Activated naive CD8-positive, alpha-beta T cell (primary cell): ENCODE measurements at regions not wholly inside any gene's neighbourhood (a gene's known extent, or its start where the extent isn't known, plus 50 kb on each side); places are given as distances from the start of the nearest gene placed in this dataset.

ENCODE experiments used
- H3K27ac Mint-ChIP-seq: one replicate; pipeline ENCODE4 v1.8.0; 2021; ENCODE audit warnings: mixed read lengths
- H3K27me3 Mint-ChIP-seq: one replicate; pipeline ENCODE4 v1.8.0; 2021; ENCODE audit warnings: mixed read lengths
- H3K36me3 Mint-ChIP-seq: one replicate; pipeline ENCODE4 v1.8.0; 2021; ENCODE audit warnings: mixed read lengths
- H3K4me1 Mint-ChIP-seq: one replicate; pipeline ENCODE4 v1.8.0; 2021; ENCODE audit warnings: low read depth, mixed read lengths
- H3K4me3 Mint-ChIP-seq: one replicate; pipeline ENCODE4 v1.8.0; 2021; ENCODE audit warnings: mild to moderate bottlenecking, mixed read lengths
- H3K9me3 Mint-ChIP-seq: one replicate; pipeline ENCODE4 v1.8.0; 2021; ENCODE audit warnings: low read depth, mixed read lengths

DNA sequence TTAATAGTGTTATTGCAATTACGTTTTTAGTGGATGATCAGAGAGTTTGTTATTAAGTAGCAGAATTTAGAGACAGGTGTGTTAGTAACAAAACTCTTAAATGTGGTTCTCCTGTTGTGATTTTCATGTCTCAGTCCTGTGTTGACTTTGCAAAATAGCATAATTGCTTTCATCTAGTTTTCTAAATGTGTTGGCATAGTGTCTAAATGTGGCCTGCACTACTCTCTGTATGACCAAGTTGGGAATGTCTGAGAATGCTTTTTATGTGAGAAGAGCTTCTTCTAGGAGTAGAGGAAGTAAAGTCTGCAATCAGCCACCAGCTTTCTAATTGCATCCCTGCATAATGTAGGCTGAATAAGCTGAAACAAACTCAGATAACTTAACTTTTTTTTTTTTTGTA is 158.6 kb upstream of the FAT1 start:
- Mint-ChIP-seq H3K4me1 (no peaks in the 10 kb centered on the region), H3K27ac (no peak overlapping the region), H3K9me3 (no peaks in the 10 kb centered on the region), H3K27me3 (no peaks in the 10 kb centered on the region), H3K4me3 (no peak overlapping the region), H3K36me3 (no peaks in the 10 kb centered on the region)

DNA sequence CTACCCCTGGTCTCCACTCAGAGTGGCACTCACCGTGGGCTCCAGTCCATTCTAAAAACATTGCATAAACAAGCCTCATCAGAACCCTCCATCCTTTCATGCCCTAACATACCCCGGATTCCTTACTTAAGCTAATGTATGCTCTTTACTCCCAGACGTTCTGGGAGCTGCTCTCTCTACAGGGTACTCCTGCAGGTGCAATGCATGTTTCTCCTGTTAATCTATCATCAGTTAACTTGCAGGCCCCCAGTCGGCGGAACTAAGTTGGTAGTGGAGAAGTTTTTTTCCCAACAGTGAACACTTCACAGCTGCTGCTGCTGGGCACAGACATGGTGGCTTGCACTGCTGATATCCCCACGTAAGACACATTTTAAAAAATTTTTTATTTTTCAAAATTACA is 161.6 kb upstream of the FAT1 start:
- Mint-ChIP-seq H3K27me3 (no peaks in the 10 kb centered on the region), H3K4me3 (no peak overlapping the region), H3K27ac (no peak overlapping the region), H3K4me1 (no peaks in the 10 kb centered on the region), H3K9me3 (no peaks in the 10 kb centered on the region), H3K36me3 (no peaks in the 10 kb centered on the region)

DNA sequence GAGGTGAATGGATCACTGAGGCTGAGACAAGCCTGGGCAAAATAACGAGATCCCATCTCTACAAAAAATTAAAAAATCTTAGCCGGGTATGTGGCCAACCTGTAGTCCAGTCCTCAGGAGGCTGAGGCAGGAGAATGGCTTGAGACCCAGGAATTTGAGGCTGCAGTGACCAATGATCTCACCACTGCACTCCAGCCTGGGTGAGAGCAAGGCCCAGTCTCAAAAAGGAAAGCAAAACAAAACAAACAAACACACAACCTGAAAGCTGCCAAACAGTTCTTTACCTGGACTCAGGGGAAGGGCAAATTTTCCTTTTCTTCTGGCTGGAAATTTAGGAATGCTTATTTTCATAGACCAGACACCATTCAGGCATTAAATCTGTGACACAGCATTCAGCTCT is 163.1 kb upstream of the FAT1 start:
- H3K4me3 Mint-ChIP-seq, result no peak overlapping the region
- H3K4me1 Mint-ChIP-seq, result no peaks in the 10 kb centered on the region
- no peaks in the 10 kb centered on the region for H3K9me3 Mint-ChIP-seq
- H3K36me3 Mint-ChIP-seq, result no peaks in the 10 kb centered on the region
- H3K27ac Mint-ChIP-seq, result no peak overlapping the region
- no peaks in the 10 kb centered on the region for H3K27me3 Mint-ChIP-seq

DNA sequence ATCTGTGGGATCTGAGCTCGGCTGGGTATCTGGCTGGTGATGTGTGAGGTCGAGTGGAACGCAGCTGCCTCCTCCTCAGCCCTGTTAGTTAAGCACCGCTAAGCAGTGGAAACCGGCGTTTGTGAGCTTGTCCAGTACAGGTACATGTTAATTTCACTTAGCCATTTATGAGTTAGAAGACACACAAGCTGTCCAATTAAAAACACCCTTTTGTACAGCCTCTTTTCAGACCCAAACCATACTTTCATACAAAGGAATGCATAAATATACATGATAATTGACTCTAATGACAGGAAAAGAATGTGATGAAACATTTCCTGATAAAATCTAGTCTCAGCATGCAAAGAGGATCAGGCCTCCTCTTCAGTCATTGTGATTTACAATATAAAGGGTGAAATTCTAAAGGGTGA is 163.6 kb upstream of the FAT1 start:
- no peaks in the 10 kb centered on the region for H3K4me1 Mint-ChIP-seq
- H3K9me3 Mint-ChIP-seq, result no peaks in the 10 kb centered on the region
- H3K27me3 Mint-ChIP-seq, result no peaks in the 10 kb centered on the region
- H3K27ac Mint-ChIP-seq, result no peak overlapping the region
- H3K36me3 Mint-ChIP-seq, result no peaks in the 10 kb centered on the region
- H3K4me3 Mint-ChIP-seq, result no peak overlapping the region

DNA sequence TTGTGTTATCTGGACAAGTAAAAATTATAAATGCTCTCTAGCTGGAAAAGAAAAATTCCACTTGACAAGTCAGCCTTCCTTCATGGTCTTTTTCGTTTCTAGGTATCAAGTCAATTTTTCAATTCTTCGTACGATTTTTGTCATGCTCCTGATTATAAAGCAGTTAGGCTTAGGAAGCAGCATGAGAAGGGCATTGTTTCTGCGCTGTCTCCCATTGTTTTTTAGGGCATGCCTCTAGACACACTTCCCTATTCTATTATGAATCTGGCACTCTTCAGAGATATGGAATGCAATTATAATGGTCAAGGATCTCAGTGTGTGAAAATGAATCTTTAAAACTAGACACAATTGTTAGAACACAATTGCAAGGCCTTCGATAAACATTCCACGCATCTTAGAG is 164.1 kb upstream of the FAT1 start:
- peaks cover 3% of the 10 kb centered on the region for H3K9me3 Mint-ChIP-seq

DNA sequence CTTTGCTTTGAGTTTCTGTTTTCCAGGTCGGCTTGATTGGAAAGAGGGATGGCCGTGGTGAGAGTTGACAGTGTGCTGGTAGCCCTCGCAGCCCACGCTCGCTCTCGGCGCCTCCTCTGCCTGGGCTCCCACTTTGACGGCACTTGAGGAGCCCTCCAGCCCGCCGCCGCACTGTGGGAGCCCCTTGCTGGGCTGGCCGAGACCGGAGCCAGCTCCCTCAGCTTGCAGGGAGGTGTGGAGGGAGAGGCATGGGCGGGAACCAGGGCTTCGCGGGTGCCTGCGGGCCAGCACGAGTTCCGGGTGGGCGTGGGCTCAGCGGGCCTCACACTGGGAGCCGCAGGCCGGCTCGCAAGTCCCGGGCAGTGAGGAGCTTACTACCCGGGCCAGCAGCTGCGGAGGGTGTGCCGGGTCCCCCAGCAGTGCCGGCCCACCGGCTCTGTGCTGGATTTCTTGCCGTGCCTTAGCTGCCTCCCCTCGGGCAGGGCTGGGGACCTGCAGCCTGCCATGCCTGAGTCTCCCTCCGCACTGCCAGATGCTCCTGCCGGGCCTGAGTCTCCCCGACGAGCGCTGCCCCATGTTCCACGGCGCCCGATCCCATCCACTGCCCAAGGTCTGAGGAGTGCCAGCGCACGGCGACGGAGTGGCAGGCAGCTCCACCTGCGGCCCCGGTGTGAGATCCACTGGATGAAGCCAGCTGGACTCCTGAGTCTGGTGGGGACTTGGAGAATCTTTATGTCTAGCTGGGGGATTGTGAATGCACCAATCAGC is 166.4 kb upstream of the FAT1 start:
- Mint-ChIP-seq H3K27me3 (no peaks in the 10 kb centered on the region), H3K4me1 (no peaks in the 10 kb centered on the region), H3K36me3 (no peaks in the 10 kb centered on the region), H3K9me3 (peaks cover 5% of the 10 kb centered on the region), H3K27ac (no peak overlapping the region), H3K4me3 (no peak overlapping the region)

More for the DNA sequence above, 164.1 kb upstream of the FAT1 start:
- Mint-ChIP-seq H3K4me1 (no peaks in the 10 kb centered on the region), H3K4me3 (no peak overlapping the region), H3K36me3 (no peaks in the 10 kb centered on the region), H3K27ac (no peak overlapping the region), H3K27me3 (no peaks in the 10 kb centered on the region)

- H3K27me3 Mint-ChIP-seq, result no peaks in the 10 kb centered on the region
- no peaks in the 10 kb centered on the region for H3K4me1 Mint-ChIP-seq
- no peak overlapping the region for H3K4me3 Mint-ChIP-seq
Observed at GRCh38 chr4:186891859-186892486, 168.3 kb upstream of the FAT1 start.

DNA sequence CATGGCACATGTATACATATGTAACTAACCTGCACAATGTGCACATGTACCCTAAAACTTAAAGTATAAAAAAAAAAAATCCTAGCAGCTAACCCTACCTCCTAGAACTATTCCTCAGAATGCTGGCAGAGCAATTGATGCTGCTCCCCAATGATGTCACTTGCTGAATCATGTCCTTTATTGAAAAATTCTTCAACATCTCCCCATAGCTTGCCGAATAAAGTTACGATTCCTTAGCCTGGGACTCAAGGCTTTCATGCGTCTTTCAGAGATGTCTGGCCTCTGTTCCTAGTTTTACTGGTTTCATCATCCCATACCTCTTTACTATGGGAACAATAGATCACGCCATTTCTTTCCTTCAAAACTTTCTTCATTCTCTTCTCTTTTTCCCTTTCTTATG is 174.7 kb upstream of the FAT1 start:
- H3K27me3 Mint-ChIP-seq, result no peaks in the 10 kb centered on the region
- H3K36me3 Mint-ChIP-seq, result no peaks in the 10 kb centered on the region
- H3K4me1 Mint-ChIP-seq, result no peaks in the 10 kb centered on the region
- peaks cover 17% of the 10 kb centered on the region for H3K9me3 Mint-ChIP-seq
- H3K4me3 Mint-ChIP-seq, result no peak overlapping the region
- H3K27ac Mint-ChIP-seq, result no peak overlapping the region

More at GRCh38 chr4:186891859-186892486, 168.3 kb upstream of the FAT1 start:
- no peaks in the 10 kb centered on the region for H3K36me3 Mint-ChIP-seq
- peaks cover 12% of the 10 kb centered on the region for H3K9me3 Mint-ChIP-seq
- H3K27ac Mint-ChIP-seq, result no peak overlapping the region

GRCh38 chr4:186900232-186900900 is 176.7 kb upstream of the FAT1 start:
- Mint-ChIP-seq H3K27ac (no peak overlapping the region), H3K9me3 (peaks cover 24% of the 10 kb centered on the region), H3K27me3 (no peaks in the 10 kb centered on the region), H3K36me3 (no peaks in the 10 kb centered on the region), H3K4me1 (no peaks in the 10 kb centered on the region), H3K4me3 (no peak overlapping the region)

DNA sequence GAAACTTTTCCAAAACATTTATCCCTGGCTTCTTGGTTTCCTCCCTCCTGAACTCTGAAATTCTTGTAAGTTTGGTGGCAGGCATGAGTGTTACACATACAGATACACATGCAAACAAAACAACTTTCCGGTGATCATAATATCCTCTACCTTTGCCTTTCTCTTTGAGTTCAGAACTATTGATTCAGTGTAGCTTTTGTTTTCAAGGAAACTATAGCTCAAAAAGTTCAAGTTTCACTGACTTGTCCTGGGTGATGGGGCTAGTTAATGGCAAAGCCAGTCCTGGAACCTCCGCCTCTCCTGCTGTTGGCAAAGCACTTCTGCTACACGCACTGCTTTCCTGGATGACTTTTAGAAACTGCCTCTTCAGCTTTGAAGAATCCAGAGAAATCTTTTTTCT is 177.3 kb upstream of the FAT1 start:
- Mint-ChIP-seq H3K27ac (no peak overlapping the region), H3K4me1 (no peaks in the 10 kb centered on the region), H3K36me3 (no peaks in the 10 kb centered on the region)

GRCh38 chr4:186901850-186902249 is 178.2 kb upstream of the FAT1 start:
- Mint-ChIP-seq H3K27me3 (no peaks in the 10 kb centered on the region), H3K36me3 (no peaks in the 10 kb centered on the region), H3K4me3 (no peak overlapping the region), H3K27ac (no peak overlapping the region), H3K4me1 (no peaks in the 10 kb centered on the region), H3K9me3 (peaks cover 18% of the 10 kb centered on the region)

More for the DNA sequence above, 177.3 kb upstream of the FAT1 start:
- Mint-ChIP-seq H3K4me3 (no peak overlapping the region), H3K9me3 (peaks cover 23% of the 10 kb centered on the region), H3K27me3 (no peaks in the 10 kb centered on the region)

DNA sequence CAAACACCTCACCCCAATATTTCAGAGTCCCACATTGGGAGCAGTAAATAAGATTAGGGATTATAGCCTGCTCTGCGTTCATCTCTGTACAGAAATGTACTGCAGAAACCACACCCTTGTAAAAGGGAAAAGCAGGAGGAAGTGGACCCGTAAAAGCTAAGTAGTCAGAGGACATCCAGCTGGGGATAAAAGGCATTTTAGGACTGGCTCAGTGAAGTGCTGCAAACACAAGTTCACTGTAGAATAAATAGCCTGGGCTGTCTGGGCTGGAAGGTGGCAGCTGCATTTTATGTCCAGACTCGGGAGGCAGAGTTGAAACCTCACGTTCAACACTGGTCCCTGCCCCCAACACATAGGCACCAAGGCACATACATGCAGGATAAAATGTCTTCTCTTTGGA is 178.7 kb upstream of the FAT1 start:
- Mint-ChIP-seq H3K27me3 (no peaks in the 10 kb centered on the region), H3K4me3 (no peak overlapping the region), H3K27ac (no peak overlapping the region), H3K9me3 (peaks cover 17% of the 10 kb centered on the region), H3K4me1 (no peaks in the 10 kb centered on the region), H3K36me3 (no peaks in the 10 kb centered on the region)

- no peak overlapping the region for H3K27ac Mint-ChIP-seq
- no peaks in the 10 kb centered on the region for H3K4me1 Mint-ChIP-seq
- H3K27me3 Mint-ChIP-seq, result no peaks in the 10 kb centered on the region
- H3K36me3 Mint-ChIP-seq, result no peaks in the 10 kb centered on the region
- no peak overlapping the region for H3K4me3 Mint-ChIP-seq
- peaks cover 9% of the 10 kb centered on the region for H3K9me3 Mint-ChIP-seq
Observed at GRCh38 chr4:186904101-186904500, 180.4 kb upstream of the FAT1 start.

GRCh38 chr4:186906722-186907121 is 183.1 kb upstream of the FAT1 start:
- H3K9me3 Mint-ChIP-seq, result peaks cover 6% of the 10 kb centered on the region
- no peaks in the 10 kb centered on the region for H3K4me1 Mint-ChIP-seq
- no peak overlapping the region for H3K27ac Mint-ChIP-seq
- H3K27me3 Mint-ChIP-seq, result no peaks in the 10 kb centered on the region
- no peaks in the 10 kb centered on the region for H3K36me3 Mint-ChIP-seq
- no peak overlapping the region for H3K4me3 Mint-ChIP-seq

GRCh38 chr4:186910385-186910784 is 186.7 kb upstream of the FAT1 start:
- peaks cover 5% of the 10 kb centered on the region for H3K9me3 Mint-ChIP-seq
- no peaks in the 10 kb centered on the region for H3K4me1 Mint-ChIP-seq
- H3K36me3 Mint-ChIP-seq, result no peaks in the 10 kb centered on the region
- H3K4me3 Mint-ChIP-seq, result no peak overlapping the region
- H3K27me3 Mint-ChIP-seq, result no peaks in the 10 kb centered on the region
- H3K27ac Mint-ChIP-seq, result no peak overlapping the region
